ENCODE measurements at regions not wholly inside any gene's neighbourhood (a gene's known extent, or its start where the extent isn't known, plus 50 kb on each side); places are given as distances from the start of the nearest gene placed in this dataset.

DNA sequence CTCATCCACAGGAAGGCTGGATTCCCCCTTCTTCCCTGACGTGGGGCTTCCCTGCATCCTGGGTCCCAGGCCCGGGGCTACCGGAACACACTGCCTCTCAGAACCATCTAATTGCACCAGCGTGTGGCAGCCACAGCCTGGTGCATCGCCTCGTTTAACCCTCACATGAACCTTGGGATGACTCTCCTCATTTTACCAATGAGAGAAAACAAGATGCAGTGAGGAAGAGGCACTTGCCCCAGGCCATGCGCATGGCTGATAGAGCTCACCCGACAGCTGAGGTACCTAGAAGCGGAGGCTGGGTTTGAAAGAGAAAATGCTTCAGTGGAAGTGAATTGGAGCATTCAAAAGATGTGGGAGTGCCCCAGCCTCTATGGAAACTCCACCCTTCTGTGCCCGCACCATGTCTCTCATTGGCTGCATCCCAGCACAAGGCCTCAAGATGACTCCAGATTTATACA is 162.3 kb downstream of the KATNIP start:
- TF ChIP-seq CTCF (IDR thresholded peaks at IDR 0.05; ENCODE audit: insufficient read depth, low read length) (no peak), REST (IDR thresholded peaks at IDR 0.05; ENCODE audit: insufficient replicate concordance, low read depth) (no peak), GABPA (IDR thresholded peaks at IDR 0.05; ENCODE audit: low read depth) (no peak), POLR2AphosphoS5 (IDR thresholded peaks at IDR 0.05; ENCODE audit: low read depth) (no peak), SPI1 (IDR thresholded peaks at IDR 0.05; ENCODE audit: borderline replicate concordance, low read depth) (no peak)
- no peak for DNase-seq (ENCODE audit: low read depth in 1 of 2, low spot score in 1 of 2)
- Histone ChIP-seq H3K27me3 (ENCODE audit: insufficient read depth, poor library complexity, severe bottlenecking) (no peaks in the 10 kb centered on the region), H3K4me3 (replicated peaks; ENCODE audit: insufficient read depth, low read length) (no peak overlapping the region), H3K27ac (replicated peaks) (no peak overlapping the region)

- DNase-seq (ENCODE audit: low read depth in 1 of 2, low spot score in 1 of 2) = no peak
- Histone ChIP-seq H3K27ac (replicated peaks) (no peak overlapping the region), H3K27me3 (ENCODE audit: insufficient read depth, poor library complexity, severe bottlenecking) (no peaks in the 10 kb centered on the region)
Observed at GRCh38 chr16:27717726-27718125, 167.8 kb downstream of the KATNIP start.

More at GRCh38 chr16:27717726-27718125, 167.8 kb downstream of the KATNIP start:
- no peak for TF ChIP-seq CTCF (IDR thresholded peaks at IDR 0.05; ENCODE audit: insufficient read depth, low read length)
- TF ChIP-seq SPI1 (IDR thresholded peaks at IDR 0.05; ENCODE audit: borderline replicate concordance, low read depth) = no peak
- TF ChIP-seq GABPA (IDR thresholded peaks at IDR 0.05; ENCODE audit: low read depth) = no peak
- TF ChIP-seq REST (IDR thresholded peaks at IDR 0.05; ENCODE audit: insufficient replicate concordance, low read depth) = no peak
- no peak for TF ChIP-seq POLR2AphosphoS5 (IDR thresholded peaks at IDR 0.05; ENCODE audit: low read depth)
- no peak overlapping the region for H3K4me3 ChIP-seq (replicated peaks; ENCODE audit: insufficient read depth, low read length)

Data from HL-60 (cell line).